Retina (tissue), 1 donor: ENCODE measurements at regions not wholly inside any gene's neighbourhood (a gene's known extent, or its start where the extent isn't known, plus 50 kb on each side); places are given as distances from the start of the nearest gene placed in this dataset.
"Not testable (repeated sequence)": the region's sequence is repeated elsewhere in the genome, so short reads cannot be mapped to it uniquely, and the experiment has no call there.

ENCODE experiments used
- DNase-seq: peaks from one replicate; pipeline ENCODE4 v3.0.0-alpha.2; 2016

DNA sequence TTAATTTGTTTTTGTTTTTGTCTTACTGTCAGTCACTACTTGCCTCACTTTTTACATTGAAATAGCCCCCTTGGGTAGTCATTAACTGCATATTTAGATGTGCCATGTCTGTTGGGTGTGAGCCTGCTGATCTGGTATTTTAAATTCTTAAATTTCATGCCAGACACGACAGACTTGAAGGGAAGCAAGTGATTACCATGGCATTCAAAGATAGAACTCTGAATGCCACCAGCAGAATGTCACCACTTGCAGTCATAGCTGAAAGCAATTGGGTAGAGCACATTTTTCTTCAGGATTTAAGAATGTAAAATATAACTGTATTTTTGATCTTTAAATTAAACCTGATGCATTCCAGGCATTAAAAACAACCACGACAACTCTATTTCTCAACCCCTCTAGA, 396.5 kb upstream of the ATP10A start:
- no peak for DNase-seq

DNA sequence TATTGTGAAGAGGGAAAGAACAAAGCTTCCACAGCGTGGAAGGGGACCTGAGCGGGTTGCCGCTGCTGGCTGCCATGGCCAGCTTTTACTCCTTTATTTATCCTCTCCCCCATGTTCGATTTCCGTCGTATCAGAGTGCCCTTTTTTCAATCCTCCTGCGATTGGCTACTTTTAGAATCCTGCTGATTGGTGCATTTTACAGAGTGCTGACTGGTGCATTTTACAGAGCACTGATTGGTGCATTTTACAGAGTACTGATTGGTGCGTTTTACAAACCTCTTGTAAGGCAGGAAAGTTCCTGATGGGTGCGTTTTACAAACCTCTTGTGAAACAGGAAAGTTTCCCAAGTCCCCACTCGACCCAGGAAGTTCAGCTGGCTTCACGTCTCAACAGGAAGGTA, 381.7 kb upstream of the ATP10A start:
- not testable (repeated sequence) for DNase-seq

DNA sequence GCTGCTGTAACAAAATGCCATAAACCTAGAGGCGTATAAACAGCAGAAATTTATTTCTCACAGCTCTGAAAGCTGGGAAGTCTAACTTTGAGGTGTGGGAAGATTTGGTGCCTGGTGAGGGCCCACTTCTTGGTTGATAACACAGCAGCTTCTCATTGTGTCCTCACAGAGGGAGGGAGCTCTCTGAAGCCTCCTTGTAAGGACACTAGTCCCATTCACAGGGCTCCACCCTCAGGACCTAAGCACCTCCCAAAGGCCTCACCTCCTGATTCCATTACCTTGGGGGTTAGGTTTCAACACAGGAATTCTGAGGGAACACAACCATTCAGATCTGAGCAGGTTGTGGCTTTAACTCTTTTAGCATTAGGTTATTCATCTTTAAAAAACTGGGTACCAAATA, 380.3 kb upstream of the ATP10A start:
- no peak for DNase-seq

- DNase-seq, result no peak
These were observed 379.5 kb upstream of the ATP10A start for GRCh38 chr15:26242565-26243071.

DNA sequence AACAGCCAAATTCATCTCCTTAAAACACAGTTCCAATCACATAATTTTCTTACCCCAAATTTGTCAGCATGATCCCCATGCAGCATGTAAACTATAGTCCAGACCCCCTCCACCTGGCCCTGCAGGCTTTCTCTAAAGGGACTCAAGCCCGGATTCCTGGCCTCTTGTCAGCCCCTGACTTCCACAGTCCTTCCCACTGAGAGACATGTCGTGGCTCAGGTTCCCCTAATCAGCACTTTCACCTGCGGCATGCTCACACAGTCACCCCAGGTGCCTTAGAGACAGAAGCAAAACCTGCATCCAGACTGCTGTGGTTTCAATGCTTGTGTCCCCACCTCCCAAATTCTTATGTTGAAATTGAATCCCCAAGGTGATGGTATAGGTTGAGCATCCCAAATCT, 372.7 kb upstream of the ATP10A start:
- no peak for DNase-seq

GRCh38 chr15:26234976-26235767, 372.0 kb upstream of the ATP10A start:
- DNase-seq, result peak; percentile 73

- DNase-seq, result no peak
These were observed 369.6 kb upstream of the ATP10A start for GRCh38 chr15:26232691-26233090.

DNA sequence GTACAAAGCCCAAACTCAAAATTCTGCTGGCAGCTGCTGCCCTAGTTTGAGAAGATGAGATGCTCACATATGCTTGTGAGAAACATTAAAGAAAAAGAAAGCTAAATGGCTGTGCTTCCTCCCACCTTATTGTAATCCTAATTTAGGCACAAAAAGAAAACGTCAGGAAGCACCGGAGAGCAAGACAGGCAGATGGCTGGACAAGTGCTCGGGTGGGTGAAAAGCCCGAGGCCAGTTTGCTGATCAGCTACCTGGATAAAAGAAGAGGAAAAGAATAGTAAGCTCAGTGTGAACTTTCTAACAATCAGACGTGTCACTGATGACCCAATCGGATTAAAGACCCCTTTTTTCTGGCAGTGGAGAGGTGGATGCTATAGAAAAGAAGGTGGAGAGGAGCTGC, 368.0 kb upstream of the ATP10A start:
- DNase-seq, result no peak

GRCh38 chr15:26224266-26224665, 361.1 kb upstream of the ATP10A start:
- no peak for DNase-seq

DNA sequence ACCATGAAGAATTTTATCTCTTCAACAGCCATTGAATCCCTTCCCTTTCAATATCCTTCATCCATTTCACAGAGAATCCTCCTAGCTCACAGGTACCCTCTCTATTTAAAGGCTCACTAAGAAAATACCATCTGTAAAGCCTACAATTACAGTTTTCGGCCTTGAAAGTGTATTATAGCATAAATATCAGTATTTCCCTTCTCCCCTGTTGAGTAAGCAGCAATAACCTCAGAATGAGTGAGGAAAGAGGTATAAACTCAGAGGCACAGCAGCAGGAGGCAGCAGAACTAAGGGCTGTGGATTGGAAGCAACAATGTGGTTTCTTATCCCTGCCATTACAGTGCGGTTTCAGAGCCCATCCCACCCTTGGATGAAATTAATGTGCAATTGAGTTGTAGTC, 360.6 kb upstream of the ATP10A start:
- no peak for DNase-seq

- no peak for DNase-seq
These were observed 359.7 kb upstream of the ATP10A start for GRCh38 chr15:26222781-26223180.

GRCh38 chr15:26217043-26217442, 353.9 kb upstream of the ATP10A start:
- DNase-seq, result not testable (repeated sequence)

- DNase-seq, result no peak
These were observed 351.2 kb upstream of the ATP10A start for GRCh38 chr15:26214290-26214689.

DNA sequence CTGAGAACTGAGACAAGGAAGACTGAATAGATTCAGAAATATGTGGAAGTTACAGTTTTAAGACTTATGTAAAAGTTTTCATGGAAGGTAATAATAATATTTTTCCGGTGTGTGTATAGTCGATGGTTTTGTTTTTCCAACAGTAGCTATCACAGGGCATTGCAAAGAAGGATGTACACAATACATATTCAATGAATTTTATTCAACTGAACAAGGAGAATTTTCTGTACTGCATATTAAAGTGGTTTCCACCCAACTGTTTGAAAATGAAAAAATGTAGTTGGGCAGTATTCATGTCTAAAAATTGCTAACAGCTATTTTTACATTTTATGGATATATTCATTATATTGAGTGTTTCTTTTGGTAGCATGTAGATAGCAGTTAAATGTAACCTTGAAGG, 350.3 kb upstream of the ATP10A start:
- DNase-seq, result no peak

DNA sequence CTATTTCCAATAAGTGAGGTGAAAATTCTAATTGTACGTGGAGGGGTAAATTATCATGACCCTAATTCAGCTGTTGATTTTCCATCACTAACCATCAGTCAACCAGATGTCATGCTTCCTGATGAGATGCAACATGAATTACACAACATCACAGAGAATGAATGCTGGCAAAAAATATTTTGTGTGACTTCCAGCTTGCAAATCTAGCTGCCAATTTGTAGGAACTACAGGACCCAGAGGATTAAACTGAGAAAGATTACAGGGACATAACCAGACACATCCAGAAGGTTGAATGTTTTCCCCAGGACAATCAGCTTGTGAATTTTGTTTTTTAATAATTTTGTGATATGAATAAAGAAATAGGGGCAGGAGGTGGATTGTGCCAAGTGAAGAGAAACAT, 349.0 kb upstream of the ATP10A start:
- no peak for DNase-seq

GRCh38 chr15:26210980-26211379, 347.9 kb upstream of the ATP10A start:
- DNase-seq, result no peak

GRCh38 chr15:26201177-26201858, 338.2 kb upstream of the ATP10A start:
- no peak for DNase-seq

DNA sequence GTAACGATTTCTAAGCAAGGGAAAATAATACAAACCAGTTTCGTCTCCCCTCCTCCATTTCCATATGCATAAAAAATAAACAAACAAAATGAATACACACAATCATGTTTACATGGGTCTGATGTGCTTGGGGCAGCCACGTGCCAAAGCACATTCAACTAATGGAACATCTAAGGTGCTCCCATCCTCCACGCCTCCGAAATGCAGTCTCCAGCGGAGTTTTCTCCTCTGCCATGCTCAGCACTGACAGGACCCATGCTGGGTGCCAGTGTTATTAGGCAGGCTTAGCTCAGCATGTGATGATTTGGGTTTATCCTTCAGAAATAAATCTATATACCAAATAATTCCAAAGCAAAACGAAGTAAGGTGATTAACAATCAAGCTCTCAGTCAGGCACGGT, 337.3 kb upstream of the ATP10A start:
- DNase-seq, result no peak

DNA sequence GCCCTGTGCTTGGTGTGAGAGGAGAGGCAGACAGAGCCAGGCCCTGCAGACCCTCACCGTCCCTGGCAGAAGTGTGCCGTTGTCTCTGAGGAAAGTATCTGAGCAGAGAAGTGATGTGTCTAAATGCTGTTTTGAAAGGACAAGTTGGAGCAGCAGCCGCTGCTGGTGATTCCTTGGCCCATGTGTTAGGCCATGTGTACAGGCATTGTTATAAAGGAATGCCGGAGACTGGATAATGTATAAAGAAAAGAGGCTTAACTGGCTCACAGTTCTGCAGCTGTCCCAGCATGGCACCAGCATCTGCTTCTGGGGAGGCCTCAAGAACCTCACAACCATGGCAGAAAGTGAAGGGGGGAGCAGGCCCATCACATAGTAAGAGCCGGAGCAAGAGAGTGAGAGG, 334.6 kb upstream of the ATP10A start:
- peak; percentile 65 for DNase-seq

GRCh38 chr15:26197060-26197459, 333.9 kb upstream of the ATP10A start:
- DNase-seq, result no peak

DNA sequence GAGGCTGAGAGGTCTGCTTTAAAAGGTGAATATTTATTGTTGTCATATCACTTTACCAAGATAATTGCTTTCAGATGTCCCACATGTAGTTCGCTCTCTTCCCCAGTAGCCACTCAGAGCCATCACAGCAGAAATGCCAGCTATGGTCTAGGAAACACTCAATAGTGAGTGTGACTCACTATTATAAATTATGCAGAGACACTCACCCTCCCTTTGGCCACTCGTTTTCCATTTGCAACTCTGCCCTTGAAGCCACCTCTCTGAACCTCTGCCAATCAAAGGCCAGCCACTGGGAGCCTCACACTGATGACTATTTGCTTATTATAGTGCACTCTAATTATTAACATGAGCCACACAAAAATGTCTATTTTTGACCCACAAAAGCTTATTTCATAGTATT, 328.1 kb upstream of the ATP10A start:
- peak; percentile 12 for DNase-seq

DNA sequence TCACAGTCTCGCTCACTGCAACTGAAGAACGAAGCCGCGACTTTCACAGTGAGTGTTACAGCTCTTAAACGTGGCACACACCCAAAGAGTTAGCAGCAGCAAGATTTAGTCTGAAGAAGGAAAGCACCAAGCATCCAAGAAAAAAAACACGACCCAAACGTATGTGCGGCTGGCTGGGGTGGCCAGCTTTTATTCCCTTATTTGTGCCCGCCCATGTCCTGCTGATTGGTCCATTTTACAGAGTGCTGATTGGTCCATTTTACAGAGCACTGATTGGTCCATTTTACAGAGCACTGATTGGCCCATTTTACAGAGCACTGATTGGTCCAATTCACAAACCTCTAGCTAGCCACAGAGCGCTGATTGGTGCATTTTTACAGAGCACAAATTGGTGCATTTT, 323.0 kb upstream of the ATP10A start:
- DNase-seq, result not testable (repeated sequence)

GRCh38 chr15:26182441-26182840, 319.3 kb upstream of the ATP10A start:
- no peak for DNase-seq

DNA sequence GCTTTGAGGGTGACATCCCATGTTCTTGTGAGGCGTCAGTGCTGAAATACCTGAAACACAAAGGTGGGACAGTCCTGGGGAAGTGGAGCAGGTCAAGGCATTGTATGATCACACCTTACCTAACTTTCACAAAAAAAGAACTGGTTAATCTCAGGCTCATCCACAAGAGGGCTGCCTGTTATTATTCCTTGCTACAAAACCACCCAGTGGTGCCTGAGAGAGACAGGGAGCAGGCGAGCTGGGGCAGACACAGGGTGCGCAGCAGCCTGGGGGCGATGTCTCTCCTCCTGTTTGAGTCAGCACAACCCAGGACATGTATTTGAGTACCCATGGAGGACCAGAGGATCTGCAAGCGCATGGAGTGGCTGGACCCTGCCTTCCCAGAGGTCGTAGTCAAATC, 316.8 kb upstream of the ATP10A start:
- DNase-seq, result peak; percentile 39
